PC-3 (cell line): ENCODE measurements at regions not wholly inside any gene's neighbourhood (a gene's known extent, or its start where the extent isn't known, plus 50 kb on each side); places are given as distances from the start of the nearest gene placed in this dataset.

Source experiments
- ATAC-seq: fragments of 200-7000 bp; cut with Tn5 transposase; 2 replicates; pipeline ENCODE4 v1.9.1; 2020; ENCODE audit warnings: mild to moderate bottlenecking, moderate library complexity
- BruUV-seq: library from RNA; stranded (reverse); fragments of 400-500 nt; replicated peaks from 2 replicates; lab custom pipeline; 2021; lab: Mats Ljungman, UMichigan
- CTCF ChIA-PET: fragments of 300-600 bp; sonication (Branson Sonifier 250); formaldehyde crosslinking; loops from one replicate; lab custom pipeline; 2022; ENCODE audit warnings: antibody characterized with exemption; lab: Charles Lee
- POLR2A ChIA-PET: fragments of 300-600 bp; sonication (Branson Sonifier 250); formaldehyde crosslinking; loops from one replicate; lab custom pipeline; 2022; ENCODE audit warnings: antibody characterized with exemption; ENCODE audit not compliant: unreplicated experiment; lab: Charles Lee
- DNase-seq: peaks from one replicate; pipeline ENCODE4 v3.0.0-alpha.2; 2015
- H2AFZ ChIP-seq: fragments of 300-600 bp; sonication (generic); 2 replicates; pipeline ENCODE4 v1.6.0; 2016; ENCODE audit warnings: antibody characterized with exemption, low read length
- H3F3A ChIP-seq: fragments of 300-600 bp; sonication (generic); one replicate; pipeline ENCODE4 v1.6.0; 2017; ENCODE audit warnings: antibody characterized with exemption, low read length, control low read depth, mild to moderate bottlenecking; ENCODE audit not compliant: unreplicated experiment
- H3K27ac ChIP-seq: fragments of 300-600 bp; sonication (generic); 2 replicates; pipeline ENCODE4 v1.5.1; 2016; ENCODE audit warnings: mild to moderate bottlenecking, low read length
- H3K27me3 ChIP-seq: fragments of 300-600 bp; sonication (generic); 2 replicates; pipeline ENCODE4 v1.6.1; 2016; ENCODE audit warnings: low read length, mixed read lengths
- H3K36me3 ChIP-seq: fragments of 300-600 bp; sonication (generic); 2 replicates; pipeline ENCODE4 v1.6.1; 2016; ENCODE audit warnings: low read depth, mixed run types, low read length, mixed read lengths
- H3K4me1 ChIP-seq: fragments of 300-600 bp; sonication (generic); 2 replicates; pipeline ENCODE4 v1.5.1; 2016; ENCODE audit warnings: low read length; ENCODE audit not compliant: insufficient read depth
- H3K4me2 ChIP-seq: fragments of 300-600 bp; sonication (generic); 2 replicates; pipeline ENCODE4 v1.6.0; 2016; ENCODE audit warnings: low read length
- H3K4me3 ChIP-seq: fragments of 300-600 bp; sonication (generic); 2 replicates; pipeline ENCODE4 v1.5.1; 2016; ENCODE audit warnings: mild to moderate bottlenecking, low read length, mixed read lengths
- H3K79me2 ChIP-seq: fragments of 300-600 bp; sonication (generic); 2 replicates; pipeline ENCODE4 v1.6.1; 2017; ENCODE audit warnings: low read length, mixed read lengths
- H3K9ac ChIP-seq: fragments of 300-600 bp; sonication (generic); 2 replicates; pipeline ENCODE4 v1.6.0; 2016; ENCODE audit warnings: mild to moderate bottlenecking, low read length
- H3K9me2 ChIP-seq: fragments of 300-600 bp; sonication (generic); replicated peaks from 2 replicates; pipeline ENCODE4 v1.6.1; 2016; ENCODE audit warnings: mixed run types, low read length, mixed read lengths
- H3K9me3 ChIP-seq: fragments of 300-600 bp; sonication (generic); 2 replicates; pipeline ENCODE4 v1.6.1; 2016; ENCODE audit warnings: low read length, mixed read lengths
- H4K20me1 ChIP-seq: fragments of 300-600 bp; sonication (generic); 2 replicates; pipeline ENCODE4 v1.6.1; 2016; ENCODE audit warnings: low read length, mixed read lengths
- EZH2 ChIP-seq: fragments of 300-600 bp; sonication (generic); IDR thresholded peaks from one replicate; pipeline ENCODE4 v1.6.1; 2017; ENCODE audit warnings: antibody characterized with exemption, mild to moderate bottlenecking, low read length; ENCODE audit not compliant: unreplicated experiment
- EZH2phosphoT487 ChIP-seq: fragments of 300-600 bp; sonication (generic); IDR thresholded peaks from 2 replicates; pipeline ENCODE4 v1.6.1; 2018; ENCODE audit warnings: mild to moderate bottlenecking, antibody characterized with exemption, low read length, borderline replicate concordance
- intact Hi-C: fragments of 100-400 bp; cut with micrococcal nuclease; formaldehyde crosslinking; loops from 2 replicates; pipeline ENCODE4 v1.9.0; 2023
- TF ChIP-seq, protein P1 (sequence below): fragments of 300-600 bp; sonication (generic); conservative IDR thresholded peaks from 2 replicates; pipeline ENCODE4 v1.5.1; 2017; ENCODE audit warnings: antibody characterized with exemption, low read depth, mild to moderate bottlenecking, low read length

DNA sequence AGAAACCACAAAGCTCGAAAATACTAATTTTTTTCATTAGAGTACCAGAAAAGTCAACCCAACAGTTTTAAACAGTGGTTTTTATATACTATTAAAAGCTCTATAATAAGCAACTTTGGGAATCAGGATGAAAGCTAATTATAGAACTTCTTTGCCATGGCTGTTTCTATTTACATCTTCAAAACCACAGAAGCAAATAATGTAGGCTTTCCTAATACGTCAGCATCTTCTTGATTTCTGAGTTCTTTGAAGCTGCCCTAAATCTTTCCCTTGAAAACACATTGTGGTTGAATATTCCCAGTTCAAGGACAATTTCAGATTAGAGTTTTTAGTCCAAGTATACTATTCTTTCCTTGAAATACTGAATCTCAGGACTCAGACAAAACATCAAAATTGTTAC, 460.2 kb upstream of the FAT1 start:
- Histone ChIP-seq H2AFZ (no peak overlapping the region), H3K4me3 (no peak overlapping the region), H3K27me3 (no peaks in the 10 kb centered on the region), H3K27ac (no peak overlapping the region), H3K79me2 (no peaks in the 10 kb centered on the region), H3K36me3 (no peaks in the 10 kb centered on the region), H3K4me2 (no peak overlapping the region), H3K9me3 (no peaks in the 10 kb centered on the region), H3K9ac (no peak overlapping the region), H3K4me1 (peaks cover 4% of the 10 kb centered on the region; the same call in 1 of the 2 replicates), H4K20me1 (no peaks in the 10 kb centered on the region), H3K9me2 (no peaks in the 10 kb centered on the region), H3F3A (no peaks in the 10 kb centered on the region)
- no TSS peak for BruUV-seq
- DNase-seq: no peak
- intact Hi-C loops: no loop called here
- CTCF ChIA-PET: no interaction called here
- ATAC-seq: no peak
- POLR2A ChIA-PET: no interaction called here
- no peak for TF ChIP-seq EZH2phosphoT487
- no peak for TF ChIP-seq EZH2
- TF ChIP-seq, protein P1, sequence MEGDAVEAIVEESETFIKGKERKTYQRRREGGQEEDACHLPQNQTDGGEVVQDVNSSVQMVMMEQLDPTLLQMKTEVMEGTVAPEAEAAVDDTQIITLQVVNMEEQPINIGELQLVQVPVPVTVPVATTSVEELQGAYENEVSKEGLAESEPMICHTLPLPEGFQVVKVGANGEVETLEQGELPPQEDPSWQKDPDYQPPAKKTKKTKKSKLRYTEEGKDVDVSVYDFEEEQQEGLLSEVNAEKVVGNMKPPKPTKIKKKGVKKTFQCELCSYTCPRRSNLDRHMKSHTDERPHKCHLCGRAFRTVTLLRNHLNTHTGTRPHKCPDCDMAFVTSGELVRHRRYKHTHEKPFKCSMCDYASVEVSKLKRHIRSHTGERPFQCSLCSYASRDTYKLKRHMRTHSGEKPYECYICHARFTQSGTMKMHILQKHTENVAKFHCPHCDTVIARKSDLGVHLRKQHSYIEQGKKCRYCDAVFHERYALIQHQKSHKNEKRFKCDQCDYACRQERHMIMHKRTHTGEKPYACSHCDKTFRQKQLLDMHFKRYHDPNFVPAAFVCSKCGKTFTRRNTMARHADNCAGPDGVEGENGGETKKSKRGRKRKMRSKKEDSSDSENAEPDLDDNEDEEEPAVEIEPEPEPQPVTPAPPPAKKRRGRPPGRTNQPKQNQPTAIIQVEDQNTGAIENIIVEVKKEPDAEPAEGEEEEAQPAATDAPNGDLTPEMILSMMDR: no peak

GRCh38 chr4:187184508-187184907, 460.9 kb upstream of the FAT1 start:
- intact Hi-C loops: no loop called here
- H2AFZ ChIP-seq: no peak overlapping the region
- H3K27ac ChIP-seq: no peak overlapping the region
- H3K36me3 ChIP-seq: no peaks in the 10 kb centered on the region
- H3K9me2 ChIP-seq: no peaks in the 10 kb centered on the region
- no peaks in the 10 kb centered on the region for H3F3A ChIP-seq
- H3K4me3 ChIP-seq: no peak overlapping the region
- POLR2A ChIA-PET: no interaction called here
- no peak for DNase-seq
- BruUV-seq: no TSS peak
- TF ChIP-seq EZH2 (no peak), EZH2phosphoT487 (no peak)
- TF ChIP-seq, protein P1: no peak
- no peak overlapping the region for H3K4me2 ChIP-seq
- no peaks in the 10 kb centered on the region for H3K27me3 ChIP-seq
- peaks cover 4% of the 10 kb centered on the region; the same call in 1 of the 2 replicates for H3K4me1 ChIP-seq
- ATAC-seq: no peak
- H3K9ac ChIP-seq: no peak overlapping the region
- H4K20me1 ChIP-seq: no peaks in the 10 kb centered on the region
- H3K79me2 ChIP-seq: no peaks in the 10 kb centered on the region
- CTCF ChIA-PET: no interaction called here
- H3K9me3 ChIP-seq: no peaks in the 10 kb centered on the region

GRCh38 chr4:187188118-187188517, 464.5 kb upstream of the FAT1 start:
- Histone ChIP-seq H3K4me1 (peaks cover 2% of the 10 kb centered on the region; the same call in 1 of the 2 replicates), H3F3A (no peaks in the 10 kb centered on the region), H3K4me2 (no peak overlapping the region), H3K27me3 (no peaks in the 10 kb centered on the region), H3K9me3 (no peaks in the 10 kb centered on the region), H3K79me2 (no peaks in the 10 kb centered on the region), H4K20me1 (no peaks in the 10 kb centered on the region), H2AFZ (no peak overlapping the region), H3K36me3 (no peaks in the 10 kb centered on the region), H3K9me2 (no peaks in the 10 kb centered on the region), H3K4me3 (no peak overlapping the region), H3K27ac (no peak overlapping the region), H3K9ac (no peak overlapping the region)
- POLR2A ChIA-PET: no interaction called here
- DNase-seq (no peak), ATAC-seq (no peak)
- intact Hi-C loops: no loop called here
- TF ChIP-seq, protein P1: no peak
- TF ChIP-seq EZH2phosphoT487: no peak
- no peak for TF ChIP-seq EZH2
- CTCF ChIA-PET: no interaction called here
- BruUV-seq: no TSS peak
